HEK293T (cell line): ENCODE measurements at regions not wholly inside any gene's neighbourhood (a gene's known extent, or its start where the extent isn't known, plus 50 kb on each side); places are given as distances from the start of the nearest gene placed in this dataset.

Experiments used
- CTCF ChIA-PET: fragments of 350-600 bp; formaldehyde crosslinking; extraction: SDS; loops from one replicate; lab custom pipeline; 2021; ENCODE audit warnings: antibody characterized with exemption, inconsistent platforms; lab: Yijun Ruan, JAX
- POLR2A ChIA-PET: fragments of 350-600 bp; formaldehyde crosslinking; extraction: SDS; loops from one replicate; lab custom pipeline; 2020; ENCODE audit warnings: antibody characterized with exemption, inconsistent platforms; lab: Yijun Ruan, JAX
- DNase-seq: peaks from one replicate; pipeline ENCODE4 v3.0.0; 2012; ENCODE audit warnings: mixed read lengths; ENCODE audit errors: extremely low spot score
- ARNT ChIP-seq: fragments of 450-650 bp; IDR thresholded peaks from 2 replicates; pipeline ENCODE4 v1.6.1; 2017; ENCODE audit warnings: mild to moderate bottlenecking
- BHLHE40 ChIP-seq: fragments of 450-650 bp; IDR thresholded peaks from 2 replicates; pipeline ENCODE4 v1.6.1; 2016; ENCODE audit warnings: mild to moderate bottlenecking, moderate library complexity, borderline replicate concordance
- CTBP1 ChIP-seq: fragments of 450-650 bp; IDR thresholded peaks from 2 replicates; pipeline ENCODE4 v1.6.1; 2016; ENCODE audit warnings: borderline replicate concordance
- ELF4 ChIP-seq: fragments of 450-650 bp; IDR thresholded peaks from 2 replicates; pipeline ENCODE4 v1.6.1; 2017; ENCODE audit warnings: antibody characterized with exemption
- FOXA1 ChIP-seq: fragments of 450-650 bp; IDR thresholded peaks from 2 replicates; pipeline ENCODE4 v1.6.1; 2016; ENCODE audit warnings: mild to moderate bottlenecking
- FOXK2 ChIP-seq: fragments of 450-650 bp; IDR thresholded peaks from 2 replicates; pipeline ENCODE4 v1.6.1; 2016; ENCODE audit warnings: mild to moderate bottlenecking
- FOXM1 ChIP-seq: fragments of 450-650 bp; IDR thresholded peaks from 2 replicates; pipeline ENCODE4 v1.6.1; 2017; ENCODE audit warnings: mild to moderate bottlenecking, borderline replicate concordance
- HDGF ChIP-seq: fragments of 450-650 bp; IDR thresholded peaks from 2 replicates; pipeline ENCODE4 v1.6.1; 2017; ENCODE audit warnings: antibody characterized with exemption, borderline replicate concordance
- L3MBTL2 ChIP-seq: fragments of 450-650 bp; conservative IDR thresholded peaks from 2 replicates; pipeline ENCODE4 v1.6.1; 2016; ENCODE audit warnings: mild to moderate bottlenecking
- LEF1 ChIP-seq: fragments of 450-650 bp; IDR thresholded peaks from 2 replicates; pipeline ENCODE4 v1.6.1; 2017; ENCODE audit warnings: mild to moderate bottlenecking, borderline replicate concordance
- NFRKB ChIP-seq: fragments of 450-650 bp; IDR thresholded peaks from 2 replicates; pipeline ENCODE4 v1.6.1; 2016; ENCODE audit warnings: mild to moderate bottlenecking, moderate library complexity
- PKNOX1 ChIP-seq: fragments of 450-650 bp; IDR thresholded peaks from 2 replicates; pipeline ENCODE4 v1.6.1; 2016
- SP1 ChIP-seq: fragments of 450-650 bp; IDR thresholded peaks from 2 replicates; pipeline ENCODE4 v1.6.1; 2017
- SUZ12 ChIP-seq: fragments of 450-650 bp; IDR thresholded peaks from 2 replicates; pipeline ENCODE4 v1.6.1; 2016; ENCODE audit warnings: mild to moderate bottlenecking
- TARDBP ChIP-seq: fragments of 450-650 bp; IDR thresholded peaks from 2 replicates; pipeline ENCODE4 v1.6.1; 2016
- ZNF384 ChIP-seq: fragments of 450-650 bp; IDR thresholded peaks from 2 replicates; pipeline ENCODE4 v1.6.1; 2016

- ChIA-PET CTCF (no interaction called here), POLR2A (no interaction called here)
- TF ChIP-seq NFRKB = no peak
- no peak for TF ChIP-seq FOXA1
- no peak for TF ChIP-seq TARDBP
- TF ChIP-seq ZNF384 = no peak
- TF ChIP-seq HDGF = no peak
- no peak for TF ChIP-seq PKNOX1
- no peak for TF ChIP-seq BHLHE40
- DNase-seq = no peak
Observed at GRCh38 chr2:226669905-226670304, 129.7 kb downstream of the IRS1 start.

GRCh38 chr2:226669249-226669648 is 130.4 kb downstream of the IRS1 start:
- no peak for DNase-seq
- POLR2A ChIA-PET = no interaction called here

GRCh38 chr2:226667736-226668135 is 131.9 kb downstream of the IRS1 start:
- POLR2A ChIA-PET = no interaction called here
- no peak for TF ChIP-seq FOXK2
- no peak for TF ChIP-seq HDGF
- no peak for TF ChIP-seq ARNT
- no peak for TF ChIP-seq NFRKB
- no peak for TF ChIP-seq LEF1
- TF ChIP-seq ELF4 = no peak
- no peak for TF ChIP-seq CTBP1
- no peak for TF ChIP-seq L3MBTL2
- no peak for TF ChIP-seq FOXM1
- TF ChIP-seq SUZ12 = no peak
- TF ChIP-seq ZNF384 = no peak
- TF ChIP-seq TARDBP = no peak
- no peak for TF ChIP-seq BHLHE40
- TF ChIP-seq FOXA1 = no peak
- TF ChIP-seq SP1 = no peak
- no peak for TF ChIP-seq PKNOX1
- CTCF ChIA-PET = no interaction called here
- no peak for DNase-seq

More at GRCh38 chr2:226669249-226669648, 130.4 kb downstream of the IRS1 start:
- CTCF ChIA-PET = no interaction called here
- no peak for TF ChIP-seq PKNOX1
- TF ChIP-seq FOXM1 = no peak
- no peak for TF ChIP-seq ZNF384
- no peak for TF ChIP-seq FOXK2
- TF ChIP-seq SUZ12 = no peak
- TF ChIP-seq TARDBP = no peak
- no peak for TF ChIP-seq LEF1
- no peak for TF ChIP-seq NFRKB
- no peak for TF ChIP-seq FOXA1

- ChIA-PET CTCF (no interaction called here), POLR2A (no interaction called here)
- TF ChIP-seq TARDBP = no peak
- no peak for TF ChIP-seq HDGF
- TF ChIP-seq FOXK2 = no peak
- TF ChIP-seq SUZ12 = no peak
- TF ChIP-seq FOXM1 = no peak
- TF ChIP-seq PKNOX1 = no peak
- no peak for TF ChIP-seq L3MBTL2
- TF ChIP-seq ARNT = no peak
- no peak for TF ChIP-seq FOXA1
- no peak for TF ChIP-seq CTBP1
- TF ChIP-seq SP1 = no peak
- TF ChIP-seq ZNF384 = no peak
- TF ChIP-seq ELF4 = no peak
- TF ChIP-seq LEF1 = no peak
- TF ChIP-seq NFRKB = no peak
- no peak for DNase-seq
Observed at GRCh38 chr2:226665306-226665831, 134.3 kb downstream of the IRS1 start.

- DNase-seq = no peak
- POLR2A ChIA-PET = no interaction called here
- no peak for TF ChIP-seq PKNOX1
- TF ChIP-seq HDGF = no peak
- TF ChIP-seq FOXA1 = no peak
- no peak for TF ChIP-seq ELF4
- no peak for TF ChIP-seq L3MBTL2
- no peak for TF ChIP-seq CTBP1
- no peak for TF ChIP-seq TARDBP
- no peak for TF ChIP-seq SP1
- no peak for TF ChIP-seq NFRKB
- no peak for TF ChIP-seq LEF1
- TF ChIP-seq ARNT = no peak
- CTCF ChIA-PET = no interaction called here
Observed at GRCh38 chr2:226664661-226665060, 135.0 kb downstream of the IRS1 start.
